Body of pancreas (tissue), 4 donors: ENCODE measurements at regions not wholly inside any gene's neighbourhood (a gene's known extent, or its start where the extent isn't known, plus 50 kb on each side); places are given as distances from the start of the nearest gene placed in this dataset.

Experiments used
- CTCF ChIP-seq, 7 experiments: fragments of 450-650 bp in 4 of 7; fragments of 200-600 bp in 3 of 7; sonication (generic) in 3 of 7; IDR thresholded peaks; one replicate each; pipeline ENCODE4 v1.5.1; 2016 to 2019; ENCODE audit warnings: antibody characterized with exemption in 7 of 7
- POLR2A ChIP-seq, 3 donors: fragments of 450-650 bp; IDR thresholded peaks; one replicate each; pipeline ENCODE4 v1.6.1; 2016; ENCODE audit warnings: antibody characterized with exemption in 3 of 3, mild to moderate bottlenecking in 2 of 3

GRCh38 chr18:46314011-46314410 lies 209.8 kb downstream of the HAUS1 start:
- TF ChIP-seq CTCF (IDR thresholded peaks at IDR 0.05) (no peak), POLR2A (IDR thresholded peaks at IDR 0.05) (no peak)
